NCI-H1105 (cell line): ENCODE measurements at regions not wholly inside any gene's neighbourhood (a gene's known extent, or its start where the extent isn't known, plus 50 kb on each side); places are given as distances from the start of the nearest gene placed in this dataset.

Experiments
- DNase-seq: peaks from one replicate; lab custom pipeline; 2025; lab: John Stamatoyannopoulos, UW

DNA sequence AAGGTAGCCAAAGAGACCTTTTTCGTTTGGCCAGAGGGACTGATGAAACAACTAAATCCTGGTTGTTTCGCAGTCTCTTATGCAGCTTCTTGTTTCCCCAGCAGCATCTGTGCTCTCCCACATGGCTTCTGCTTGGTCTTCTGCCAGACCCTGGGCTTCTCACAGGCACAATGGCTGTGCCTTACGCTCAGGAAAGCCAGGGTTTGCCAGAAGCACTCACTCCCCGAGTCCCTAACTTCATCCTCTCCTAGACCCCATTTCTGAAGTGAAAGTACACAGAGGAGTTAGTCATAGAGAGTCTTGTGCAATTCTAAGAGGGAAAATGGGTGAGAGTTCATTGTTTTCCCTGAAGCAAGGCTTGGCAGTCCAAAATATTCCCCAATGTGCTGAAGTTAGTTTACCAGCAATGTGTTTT is 121.7 kb downstream of the EVX1 start:
- no peak for DNase-seq

GRCh38 chr7:27367179-27367932 is 124.8 kb downstream of the EVX1 start:
- DNase-seq = no peak

DNA sequence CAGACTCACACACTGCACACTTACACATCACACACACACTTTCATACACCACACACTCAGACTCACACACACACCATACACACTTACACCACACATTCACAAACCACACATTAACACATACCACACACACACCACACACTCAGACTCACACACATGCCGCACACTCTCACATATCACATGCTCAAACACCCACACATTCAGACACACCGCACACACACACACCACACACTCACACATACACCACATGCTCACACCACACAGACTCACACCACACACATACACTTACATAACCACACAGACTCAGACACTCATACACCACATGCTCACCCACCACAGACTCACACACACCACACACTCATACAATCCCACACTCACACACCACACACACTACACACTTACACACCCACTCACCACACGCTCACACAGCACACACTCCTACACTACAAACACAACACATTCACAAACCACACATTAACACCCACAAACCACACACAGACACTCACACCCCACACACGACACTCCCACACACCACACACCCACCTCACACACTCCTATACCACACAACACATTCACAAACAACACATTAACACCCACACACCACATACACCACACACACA is 125.4 kb downstream of the EVX1 start:
- no peak for DNase-seq

DNA sequence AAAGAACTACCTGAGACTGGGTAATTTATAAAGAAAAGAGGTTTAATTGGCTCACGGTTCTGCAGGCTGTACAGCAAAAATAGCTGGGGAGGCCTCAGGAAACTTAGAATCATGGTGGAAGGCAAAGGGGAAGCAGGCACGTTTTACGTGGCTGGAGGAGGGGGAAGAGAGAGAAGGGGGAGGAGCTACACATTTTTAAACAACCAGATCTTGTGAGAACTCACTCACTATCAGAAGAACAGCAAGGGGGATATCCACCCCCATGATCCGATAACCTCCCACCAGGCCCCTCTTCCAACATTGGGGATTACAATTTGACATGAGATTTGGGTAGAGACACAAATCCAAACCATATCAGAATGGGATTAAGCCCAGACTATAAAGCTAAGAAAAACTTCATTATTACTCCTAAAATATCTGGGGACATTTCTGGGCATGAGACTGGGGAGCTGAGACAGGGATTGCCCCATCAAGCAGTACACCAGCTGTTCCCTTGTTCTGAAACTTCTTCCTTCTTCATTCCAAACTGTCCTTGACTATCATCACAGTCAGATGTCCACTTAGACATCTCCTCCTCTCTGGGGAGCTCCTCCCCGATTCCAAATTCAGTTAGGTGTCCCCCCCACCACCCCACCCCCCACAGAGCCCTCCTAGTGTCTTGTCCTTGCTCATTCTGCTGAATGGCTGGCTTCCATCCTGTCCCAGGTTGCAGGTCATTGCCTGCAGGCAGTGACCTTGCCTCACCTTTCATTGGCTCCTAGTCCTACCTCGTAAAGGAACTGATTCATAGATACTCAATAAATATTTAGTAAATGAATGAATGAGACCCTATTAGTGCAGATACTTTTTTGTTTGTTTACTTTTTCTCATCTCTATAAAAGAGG is 132.6 kb downstream of the EVX1 start:
- DNase-seq = no peak

DNA sequence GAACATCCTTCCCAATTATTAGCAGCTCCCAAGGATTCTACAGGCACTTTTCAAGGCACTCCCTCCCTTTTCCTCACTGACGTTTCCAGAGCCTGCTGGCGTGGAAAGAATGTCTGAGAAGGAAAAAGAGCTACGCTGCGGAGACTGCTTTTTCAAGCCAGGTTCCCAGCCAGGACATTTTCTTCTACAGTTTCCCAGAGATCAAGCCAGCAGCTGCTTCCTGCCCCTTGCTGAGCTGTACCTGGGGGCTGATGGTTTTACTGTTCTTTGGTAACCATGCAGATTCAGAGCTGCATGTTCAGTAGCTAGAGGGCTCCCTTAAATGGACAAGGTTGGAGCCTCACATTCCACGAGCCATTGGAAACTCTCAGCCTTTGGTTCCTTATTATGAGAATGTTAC is 133.4 kb downstream of the EVX1 start:
- DNase-seq = no peak

GRCh38 chr7:27377988-27378387 is 135.4 kb downstream of the EVX1 start:
- DNase-seq = no peak

DNA sequence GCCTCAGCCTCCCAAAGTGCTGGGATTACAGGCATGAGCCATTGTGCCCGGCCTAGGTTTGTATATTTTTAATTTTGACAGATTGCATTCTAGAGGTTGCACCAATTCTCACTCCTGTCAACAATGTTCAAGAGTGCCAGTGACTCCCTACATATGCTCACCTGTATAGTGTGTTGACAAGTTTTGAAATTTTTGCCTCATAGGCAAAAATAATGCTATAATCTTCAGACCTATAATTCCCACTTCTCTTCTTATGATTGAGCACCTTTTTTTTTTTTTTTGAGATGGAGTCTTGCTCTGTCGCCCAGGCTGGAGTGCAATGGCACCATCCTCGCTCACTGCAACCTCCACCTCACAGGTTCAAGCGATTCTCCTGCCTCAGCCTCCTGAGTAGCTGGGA is 139.7 kb downstream of the EVX1 start:
- no peak for DNase-seq

DNA sequence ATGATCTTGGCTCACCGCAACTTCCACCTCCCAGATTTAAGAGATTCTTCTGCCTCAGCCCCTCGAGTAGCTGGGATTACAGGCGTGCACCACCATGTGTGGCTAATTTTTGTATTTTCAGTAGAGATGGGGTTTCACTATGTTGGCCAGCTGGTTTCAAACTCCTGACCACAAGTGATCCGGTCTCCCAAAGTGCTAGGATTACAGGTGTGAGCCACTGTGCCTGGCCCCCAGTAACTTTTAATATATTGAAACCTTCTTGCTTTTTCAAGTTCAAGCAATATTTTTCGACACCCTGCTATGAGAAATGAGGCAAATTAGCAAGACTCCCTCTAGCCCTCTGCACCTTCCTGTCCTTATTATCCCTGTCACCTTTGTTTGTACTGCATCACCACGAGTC is 144.0 kb downstream of the EVX1 start:
- DNase-seq = no peak

GRCh38 chr7:27387864-27388263 is 145.3 kb downstream of the EVX1 start:
- DNase-seq = no peak

GRCh38 chr7:27388561-27388960 is 146.0 kb downstream of the EVX1 start:
- no peak for DNase-seq

DNA sequence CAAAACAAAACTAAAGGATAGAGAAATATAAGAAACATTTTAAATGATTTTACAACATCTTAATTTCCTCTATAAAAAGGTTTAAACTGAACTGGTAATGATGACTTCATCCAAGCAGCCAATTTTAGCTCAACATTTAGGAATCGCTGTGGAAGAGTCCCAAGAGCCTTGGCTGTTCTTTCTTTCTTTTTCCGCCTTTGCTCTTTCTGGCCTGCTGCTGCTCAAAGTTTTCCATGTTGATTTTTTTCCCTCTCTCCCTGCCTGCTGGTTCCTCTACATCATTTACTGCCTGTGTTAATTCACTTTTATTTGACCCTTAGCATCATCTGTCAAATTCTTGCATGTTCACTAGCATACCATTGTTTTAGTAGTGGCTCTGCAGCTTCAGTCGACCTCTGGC is 146.9 kb downstream of the EVX1 start:
- DNase-seq = no peak

DNA sequence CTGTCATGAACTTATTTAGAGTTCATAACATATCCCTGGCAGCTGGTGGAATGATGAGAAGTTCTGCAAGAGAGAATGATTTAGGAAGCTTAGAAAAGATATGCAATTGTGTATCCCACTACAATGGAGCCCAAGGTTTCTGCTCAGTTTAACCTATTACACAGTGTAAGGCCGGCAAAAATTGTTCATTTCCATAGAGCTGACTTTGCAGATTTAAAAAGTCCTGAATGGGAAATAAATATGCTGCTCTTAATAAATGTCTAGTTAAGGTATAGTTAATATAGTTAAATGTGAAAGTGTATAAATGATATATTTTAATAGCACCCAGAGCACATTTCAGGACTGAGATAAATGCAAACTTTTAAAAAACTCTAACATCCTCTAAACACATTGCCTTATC is 149.9 kb downstream of the EVX1 start:
- no peak for DNase-seq

DNA sequence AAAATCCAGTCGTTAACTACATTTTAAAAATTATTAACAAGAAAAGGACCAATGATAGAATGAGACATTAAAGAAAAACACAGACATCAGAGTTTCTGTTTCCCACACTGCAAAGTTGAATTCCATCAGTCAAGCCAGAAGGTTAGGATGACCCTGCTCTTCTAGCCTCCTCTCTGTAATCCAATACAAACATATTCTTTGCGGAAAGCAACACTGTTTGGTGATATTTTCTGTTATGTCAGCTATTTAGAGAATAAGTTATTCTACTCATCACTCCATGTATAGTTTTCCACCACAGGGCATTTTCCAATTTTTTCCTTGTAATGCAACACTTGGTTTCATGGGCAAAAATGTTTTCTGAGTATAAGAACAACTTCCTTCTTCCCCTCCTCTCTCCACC is 152.3 kb downstream of the EVX1 start:
- DNase-seq = no peak

GRCh38 chr7:27395626-27396025 is 153.0 kb downstream of the EVX1 start:
- no peak for DNase-seq

DNA sequence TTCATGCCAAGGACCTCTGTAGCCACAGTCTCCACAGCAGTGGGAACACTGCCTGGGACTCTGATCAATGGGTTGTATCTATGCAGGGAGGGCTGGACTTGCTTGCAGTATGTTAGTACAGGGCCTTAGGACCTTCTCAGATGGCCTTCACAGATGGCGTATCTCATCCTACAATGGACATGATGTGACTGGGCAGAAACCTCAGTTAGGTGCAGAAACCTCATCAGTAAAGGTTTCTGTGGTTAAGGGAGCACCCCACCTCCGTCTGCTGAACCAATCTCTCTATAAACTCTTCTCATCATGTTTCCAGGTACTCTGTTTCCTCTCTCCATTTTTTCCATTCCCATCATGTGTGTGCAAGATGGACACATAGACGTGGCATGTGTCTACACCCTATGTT is 154.9 kb downstream of the EVX1 start:
- no peak for DNase-seq

GRCh38 chr7:27398851-27399250 is 156.2 kb downstream of the EVX1 start:
- no peak for DNase-seq

DNA sequence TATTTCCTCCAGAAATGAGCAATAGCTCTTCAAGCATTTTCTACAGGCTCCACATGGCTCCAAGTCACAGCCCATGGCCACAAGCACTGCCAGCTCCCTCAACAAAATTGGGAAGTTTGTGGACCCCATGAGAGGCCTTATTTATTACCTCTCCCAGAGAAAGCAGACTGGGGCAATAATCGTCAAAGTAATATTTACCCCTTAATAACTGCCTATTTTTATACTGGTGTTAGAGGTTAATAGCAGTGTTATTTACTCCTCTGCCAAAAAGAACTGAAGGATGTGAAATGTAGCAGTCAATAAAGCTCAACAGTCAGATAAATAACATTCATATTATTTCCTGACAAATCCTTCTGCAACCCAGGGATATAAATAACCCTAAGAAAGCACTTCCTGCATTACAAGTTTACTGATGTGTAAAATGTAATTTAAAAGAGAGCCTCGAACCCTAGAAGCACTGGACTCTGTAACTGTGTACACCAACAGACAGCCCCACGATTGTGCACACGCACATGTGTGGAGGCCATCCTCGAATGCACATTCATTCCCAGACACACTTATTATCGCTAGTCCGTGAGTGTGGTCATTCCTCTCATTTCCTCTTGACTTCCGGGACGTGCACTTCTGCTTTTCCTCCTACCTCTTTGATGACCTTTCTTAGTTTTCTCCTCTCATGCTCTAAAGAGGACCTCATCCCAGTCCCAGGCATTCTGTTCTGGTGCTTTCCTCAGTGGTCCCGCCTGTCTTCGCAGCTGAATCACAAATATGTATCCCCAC is 157.4 kb downstream of the EVX1 start:
- DNase-seq = no peak

DNA sequence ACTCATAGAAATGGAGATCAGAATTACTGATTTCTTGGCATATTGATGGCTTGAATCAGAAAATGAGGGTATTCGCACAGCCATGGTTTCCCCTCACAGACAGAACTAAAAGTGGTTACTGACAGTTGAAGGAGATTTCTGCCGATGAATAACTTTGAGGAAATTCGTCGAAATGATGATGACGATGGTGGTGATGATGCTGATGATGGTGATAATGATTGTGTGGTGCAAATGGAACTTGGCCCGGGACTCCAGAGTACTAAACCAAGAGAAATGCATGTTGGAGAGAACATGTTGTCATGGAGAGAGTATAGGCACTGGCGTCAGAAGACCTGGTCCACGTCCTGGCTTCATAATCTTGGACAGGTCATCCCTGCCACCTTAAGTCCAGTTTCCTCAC is 163.2 kb downstream of the EVX1 start:
- DNase-seq = no peak

DNA sequence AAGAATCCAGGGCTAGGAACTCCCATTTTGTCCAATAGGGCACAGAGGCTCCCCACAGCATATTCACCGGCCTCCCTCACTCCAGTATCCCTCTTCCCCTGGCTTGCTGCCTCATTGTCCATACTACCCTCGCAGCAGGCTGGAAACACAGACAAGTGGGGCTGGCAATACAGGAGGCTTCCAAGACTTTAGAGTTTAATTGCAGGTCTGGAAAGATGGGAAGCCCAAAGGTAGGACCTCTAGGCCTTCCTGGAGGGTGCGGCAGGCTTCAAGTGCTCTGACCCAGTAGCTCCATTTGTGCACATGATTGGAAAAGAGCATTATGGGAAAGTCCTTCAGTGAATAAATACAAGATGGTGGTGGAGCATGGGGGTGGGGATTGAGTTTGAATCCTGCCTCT is 166.7 kb downstream of the EVX1 start:
- no peak for DNase-seq

DNA sequence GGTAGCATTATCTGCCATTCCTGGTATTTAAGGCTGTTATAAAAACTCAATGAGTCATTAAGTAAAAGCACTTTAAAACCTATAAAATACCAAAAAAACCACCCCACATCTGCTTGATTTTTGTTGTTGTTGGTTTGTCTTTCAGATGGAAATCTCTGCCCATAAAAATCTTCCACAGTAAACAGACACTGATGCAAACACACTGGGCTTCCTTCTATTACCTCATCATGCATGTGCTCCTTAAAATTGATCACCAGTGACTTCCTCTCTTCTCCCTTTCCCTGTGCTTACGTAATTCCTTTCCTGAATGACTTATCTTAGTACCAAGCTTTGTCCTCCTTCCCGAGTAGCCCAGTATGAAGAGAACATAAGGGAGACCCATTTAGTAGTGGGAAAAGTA is 167.2 kb downstream of the EVX1 start:
- no peak for DNase-seq

- DNase-seq = no peak
Measured at GRCh38 chr7:27410812-27411544, 168.4 kb downstream of the EVX1 start.

- DNase-seq = no peak
Measured at GRCh38 chr7:27412164-27412563, 169.6 kb downstream of the EVX1 start.
